ENCODE measurements at regions not wholly inside any gene's neighbourhood (a gene's known extent, or its start where the extent isn't known, plus 50 kb on each side); places are given as distances from the start of the nearest gene placed in this dataset.

- Histone ChIP-seq H3K27me3 (ENCODE audit: control insufficient read depth, insufficient read depth, low read length) (peaks cover 2% of the 10 kb centered on the region), H3K4me3 (ENCODE audit: low read depth, low read length) (no peak overlapping the region), H3K36me3 (ENCODE audit: control insufficient read depth, insufficient read depth, low read length) (no peaks in the 10 kb centered on the region)
- peak; percentile 68 for FAIRE-seq
- DNase-seq (ENCODE audit: low read depth), result peak; percentile 97
- no peak for TF ChIP-seq CTCF (IDR thresholded peaks at IDR 0.05; ENCODE audit: insufficient read depth, low read length, severe bottlenecking)
These were observed 156.6 kb downstream of the DAD1 start for GRCh38 chr14:22432348-22432976.

- no peak for DNase-seq (ENCODE audit: low read depth)
- Histone ChIP-seq H3K4me3 (ENCODE audit: low read depth, low read length) (no peak overlapping the region), H3K27me3 (ENCODE audit: control insufficient read depth, insufficient read depth, low read length) (peaks cover 1% of the 10 kb centered on the region), H3K36me3 (ENCODE audit: control insufficient read depth, insufficient read depth, low read length) (no peaks in the 10 kb centered on the region)
- TF ChIP-seq CTCF (IDR thresholded peaks at IDR 0.05; ENCODE audit: insufficient read depth, low read length, severe bottlenecking), result no peak
- no peak for FAIRE-seq
These were observed 159.3 kb downstream of the DAD1 start for GRCh38 chr14:22429546-22430294.

- H3K36me3 ChIP-seq (ENCODE audit: control insufficient read depth, insufficient read depth, low read length), result no peaks in the 10 kb centered on the region
- H3K4me3 ChIP-seq (ENCODE audit: low read depth, low read length), result no peak overlapping the region
- peaks cover 2% of the 10 kb centered on the region for H3K27me3 ChIP-seq (ENCODE audit: control insufficient read depth, insufficient read depth, low read length)
- FAIRE-seq (no peak), DNase-seq (ENCODE audit: low read depth) (peak; percentile 75)
- no peak for TF ChIP-seq CTCF (IDR thresholded peaks at IDR 0.05; ENCODE audit: insufficient read depth, low read length, severe bottlenecking)
These were observed 160.2 kb downstream of the DAD1 start for GRCh38 chr14:22428700-22429291.

GRCh38 chr14:22427771-22428231 is 161.2 kb downstream of the DAD1 start:
- peaks cover 4% of the 10 kb centered on the region for H3K27me3 ChIP-seq (ENCODE audit: control insufficient read depth, insufficient read depth, low read length)
- FAIRE-seq, result peak; percentile 64
- no peak for TF ChIP-seq CTCF (IDR thresholded peaks at IDR 0.05; ENCODE audit: insufficient read depth, low read length, severe bottlenecking)

GRCh38 chr14:22426711-22427110 is 162.3 kb downstream of the DAD1 start:
- Histone ChIP-seq H3K36me3 (ENCODE audit: control insufficient read depth, insufficient read depth, low read length) (no peaks in the 10 kb centered on the region), H3K27me3 (ENCODE audit: control insufficient read depth, insufficient read depth, low read length) (peaks cover 4% of the 10 kb centered on the region), H3K4me3 (ENCODE audit: low read depth, low read length) (no peak overlapping the region)
- no peak for FAIRE-seq
- TF ChIP-seq CTCF (IDR thresholded peaks at IDR 0.05; ENCODE audit: insufficient read depth, low read length, severe bottlenecking), result no peak
- no peak for DNase-seq (ENCODE audit: low read depth)

More at GRCh38 chr14:22427771-22428231, 161.2 kb downstream of the DAD1 start:
- H3K4me3 ChIP-seq (ENCODE audit: low read depth, low read length), result peak overlapping the region; percentile 11
- H3K36me3 ChIP-seq (ENCODE audit: control insufficient read depth, insufficient read depth, low read length), result no peaks in the 10 kb centered on the region
- DNase-seq (ENCODE audit: low read depth), result peak; percentile 65
